ENCODE measurements at regions not wholly inside any gene's neighbourhood (a gene's known extent, or its start where the extent isn't known, plus 50 kb on each side); places are given as distances from the start of the nearest gene placed in this dataset.

DNA sequence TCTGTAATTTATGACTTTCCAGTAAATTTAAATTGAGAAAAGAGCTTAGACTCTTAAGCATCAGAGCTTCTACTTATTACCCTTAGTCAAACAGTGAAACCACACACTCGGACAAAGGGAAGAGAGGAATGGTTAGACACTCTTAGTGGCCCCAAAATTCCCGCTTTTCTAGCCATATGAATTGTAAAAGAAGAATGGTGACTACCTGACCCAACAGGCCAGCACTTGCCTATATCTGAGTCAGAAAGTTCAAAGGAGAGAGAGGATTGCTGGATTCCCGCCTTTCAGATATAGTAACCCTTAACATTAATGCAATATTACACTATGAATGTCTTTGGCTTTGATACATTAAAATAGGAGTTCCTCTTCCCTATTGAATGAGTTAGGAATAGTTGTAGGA is 317.3 kb downstream of the PCDH17 start:
- no peak for TF ChIP-seq GATA3 (IDR thresholded peaks at IDR 0.05; ENCODE audit: low read depth, low read length)
- no peak for TF ChIP-seq GATA2 (IDR thresholded peaks at IDR 0.05; ENCODE audit: low read depth, low read length)

DNA sequence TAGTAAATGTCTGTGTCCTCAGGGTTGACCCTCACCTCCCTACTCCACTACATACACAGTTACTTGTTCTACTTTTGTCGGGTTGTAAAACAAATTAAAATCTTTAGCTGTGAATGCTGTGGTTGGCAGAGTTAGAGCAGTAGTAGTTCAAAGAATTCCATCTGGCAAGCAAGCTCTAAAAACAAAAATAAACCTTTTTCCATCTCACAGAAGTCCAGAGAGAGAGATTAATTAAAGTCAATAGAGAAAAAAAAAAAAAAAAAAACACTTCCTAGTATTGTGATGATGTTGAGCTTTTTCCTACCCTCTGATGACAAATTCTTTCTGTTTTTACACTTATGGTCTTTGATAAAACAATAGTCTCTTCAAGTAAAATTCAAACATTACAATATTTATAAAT is 338.4 kb downstream of the PCDH17 start:
- TF ChIP-seq GATA2 (IDR thresholded peaks at IDR 0.05; ENCODE audit: low read depth, low read length) (no peak), GATA3 (IDR thresholded peaks at IDR 0.05; ENCODE audit: low read depth, low read length) (no peak)

GRCh38 chr13:57970404-57970803 is 338.9 kb downstream of the PCDH17 start:
- no peak for TF ChIP-seq GATA3 (IDR thresholded peaks at IDR 0.05; ENCODE audit: low read depth, low read length)
- TF ChIP-seq GATA2 (IDR thresholded peaks at IDR 0.05; ENCODE audit: low read depth, low read length): no peak

- no peak for TF ChIP-seq GATA3 (IDR thresholded peaks at IDR 0.05; ENCODE audit: low read depth, low read length)
- TF ChIP-seq GATA2 (IDR thresholded peaks at IDR 0.05; ENCODE audit: low read depth, low read length): no peak
These were observed 351.2 kb downstream of the PCDH17 start for GRCh38 chr13:57982782-57983181.

DNA sequence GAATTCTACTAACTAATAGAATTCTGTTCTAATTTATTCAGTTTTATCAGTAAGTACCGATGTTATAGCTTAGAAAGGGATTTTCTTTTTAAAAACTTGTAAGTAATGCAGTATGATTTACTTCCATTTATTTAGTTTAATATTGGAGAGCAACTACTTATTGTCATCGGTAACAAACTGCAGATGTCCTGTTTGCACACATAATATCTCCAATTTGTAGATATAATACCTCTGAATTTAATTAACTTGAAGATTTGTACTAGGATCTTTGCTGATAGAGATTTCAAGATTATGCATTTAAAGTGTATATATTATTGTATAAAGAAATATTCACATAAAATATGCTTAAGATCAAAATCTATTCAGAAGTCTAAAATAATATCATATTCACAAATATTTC is 356.7 kb downstream of the PCDH17 start:
- TF ChIP-seq GATA2 (IDR thresholded peaks at IDR 0.05; ENCODE audit: low read depth, low read length): no peak
- TF ChIP-seq GATA3 (IDR thresholded peaks at IDR 0.05; ENCODE audit: low read depth, low read length): no peak

DNA sequence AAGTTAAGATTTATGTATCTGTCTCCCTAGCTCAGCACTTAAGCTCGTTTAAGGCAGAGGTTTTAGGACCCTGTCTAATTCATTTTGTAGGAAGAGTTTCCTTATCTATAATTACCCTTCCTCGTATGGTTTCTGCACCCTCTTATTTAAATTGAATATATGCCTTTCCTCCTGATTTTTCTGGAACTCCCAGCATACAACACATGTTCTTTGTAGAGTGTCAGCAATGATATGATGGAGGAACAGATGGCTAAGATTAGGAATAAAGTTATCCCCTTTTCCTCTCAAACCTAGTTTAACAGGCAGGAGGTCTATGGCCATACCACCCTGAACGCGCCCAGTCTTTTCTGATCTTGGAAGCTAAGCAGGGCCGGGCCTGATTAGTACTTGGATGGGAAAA is 359.5 kb downstream of the PCDH17 start:
- TF ChIP-seq GATA2 (IDR thresholded peaks at IDR 0.05; ENCODE audit: low read depth, low read length) (peak; percentile 48; the same call in 1 of the 2 replicates), GATA3 (IDR thresholded peaks at IDR 0.05; ENCODE audit: low read depth, low read length) (no peak)

GRCh38 chr13:57992416-57992815 is 360.9 kb downstream of the PCDH17 start:
- TF ChIP-seq GATA2 (IDR thresholded peaks at IDR 0.05; ENCODE audit: low read depth, low read length) (no peak), GATA3 (IDR thresholded peaks at IDR 0.05; ENCODE audit: low read depth, low read length) (no peak)

GRCh38 chr13:57996717-57997116 is 365.2 kb downstream of the PCDH17 start:
- TF ChIP-seq GATA3 (IDR thresholded peaks at IDR 0.05; ENCODE audit: low read depth, low read length): no peak
- no peak for TF ChIP-seq GATA2 (IDR thresholded peaks at IDR 0.05; ENCODE audit: low read depth, low read length)

DNA sequence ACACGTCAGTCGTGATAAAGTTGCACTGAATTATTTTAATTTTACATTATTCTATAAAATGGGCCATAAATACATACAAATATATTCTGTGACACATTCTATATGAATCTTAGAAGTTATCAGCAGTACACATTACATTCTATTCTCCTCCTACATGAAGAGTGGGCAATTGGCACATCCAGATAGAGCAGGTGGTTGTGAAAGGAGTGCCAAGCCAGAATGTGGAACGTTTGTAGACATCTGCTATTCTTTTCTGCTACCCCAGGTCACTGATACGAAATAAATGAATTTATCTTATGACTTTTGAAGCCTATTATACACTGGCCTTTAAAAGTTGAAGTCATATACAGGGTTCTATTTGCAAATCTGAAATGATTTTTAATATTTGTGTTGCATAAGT is 373.2 kb downstream of the PCDH17 start:
- no peak for TF ChIP-seq GATA3 (IDR thresholded peaks at IDR 0.05; ENCODE audit: low read depth, low read length)
- no peak for TF ChIP-seq GATA2 (IDR thresholded peaks at IDR 0.05; ENCODE audit: low read depth, low read length)

GRCh38 chr13:58018020-58018419 is 386.5 kb downstream of the PCDH17 start:
- TF ChIP-seq GATA3 (IDR thresholded peaks at IDR 0.05; ENCODE audit: low read depth, low read length): no peak
- no peak for TF ChIP-seq GATA2 (IDR thresholded peaks at IDR 0.05; ENCODE audit: low read depth, low read length)

GRCh38 chr13:58018865-58019264 is 387.3 kb downstream of the PCDH17 start:
- TF ChIP-seq GATA3 (IDR thresholded peaks at IDR 0.05; ENCODE audit: low read depth, low read length) (no peak), GATA2 (IDR thresholded peaks at IDR 0.05; ENCODE audit: low read depth, low read length) (no peak)

DNA sequence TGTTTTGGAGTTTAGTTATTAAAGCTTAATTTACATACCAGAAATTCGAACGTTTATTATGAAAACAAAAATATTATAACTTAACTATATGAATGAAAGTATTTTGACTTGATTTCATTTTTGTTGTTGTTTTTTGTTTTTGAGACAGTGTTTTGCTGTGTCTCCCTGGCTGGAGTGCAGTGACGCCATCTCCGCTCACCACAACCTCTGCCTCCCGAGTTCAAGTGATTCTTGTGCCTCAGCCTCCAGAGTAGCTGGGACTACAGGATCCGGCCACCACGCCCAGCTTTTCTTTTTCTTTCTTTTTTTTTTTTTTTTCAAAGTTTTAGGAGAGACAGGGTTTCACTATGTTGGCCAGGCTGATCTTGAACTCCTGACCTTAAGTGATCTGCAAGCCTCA is 392.6 kb downstream of the PCDH17 start:
- no peak for TF ChIP-seq GATA2 (IDR thresholded peaks at IDR 0.05; ENCODE audit: low read depth, low read length)
- no peak for TF ChIP-seq GATA3 (IDR thresholded peaks at IDR 0.05; ENCODE audit: low read depth, low read length)

GRCh38 chr13:58025821-58026220 is 394.3 kb downstream of the PCDH17 start:
- TF ChIP-seq GATA3 (IDR thresholded peaks at IDR 0.05; ENCODE audit: low read depth, low read length) (no peak), GATA2 (IDR thresholded peaks at IDR 0.05; ENCODE audit: low read depth, low read length) (no peak)

DNA sequence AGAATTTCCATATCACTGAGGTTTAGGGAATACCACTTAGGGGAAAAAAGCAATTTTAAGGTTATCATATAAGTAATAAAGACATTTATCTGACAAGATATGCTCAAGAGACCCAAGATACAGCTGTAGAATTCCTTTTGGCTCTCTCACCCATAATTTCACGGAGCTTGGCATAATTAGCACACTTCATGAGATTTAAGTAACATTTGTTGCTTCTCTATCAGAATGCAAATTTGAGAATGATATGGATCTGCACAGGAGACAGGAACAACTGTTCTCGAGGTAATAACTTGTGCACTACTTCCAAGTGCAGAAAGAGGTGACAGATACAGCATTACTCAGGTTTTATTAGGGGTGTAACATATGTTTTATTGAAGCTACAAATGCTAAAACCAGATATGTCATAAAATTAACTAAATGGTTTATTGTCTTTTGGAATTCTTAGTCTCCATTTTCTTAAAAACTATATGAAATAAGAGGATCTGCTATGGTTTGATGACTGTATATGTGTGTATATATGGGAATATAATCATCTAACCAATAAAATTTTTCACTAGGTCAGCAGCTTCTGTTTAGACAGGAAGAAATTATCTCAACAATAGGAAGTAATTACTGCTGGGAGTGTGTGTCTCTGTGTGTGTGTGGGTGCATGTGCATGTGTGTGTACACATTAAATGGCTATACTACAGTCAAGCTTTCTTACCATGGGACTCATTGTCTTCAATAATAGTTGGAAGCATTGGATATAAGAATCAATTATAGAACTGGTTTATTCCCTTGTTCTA is 401.3 kb downstream of the PCDH17 start:
- TF ChIP-seq GATA2 (IDR thresholded peaks at IDR 0.05; ENCODE audit: low read depth, low read length) (no peak), GATA3 (IDR thresholded peaks at IDR 0.05; ENCODE audit: low read depth, low read length) (no peak)

DNA sequence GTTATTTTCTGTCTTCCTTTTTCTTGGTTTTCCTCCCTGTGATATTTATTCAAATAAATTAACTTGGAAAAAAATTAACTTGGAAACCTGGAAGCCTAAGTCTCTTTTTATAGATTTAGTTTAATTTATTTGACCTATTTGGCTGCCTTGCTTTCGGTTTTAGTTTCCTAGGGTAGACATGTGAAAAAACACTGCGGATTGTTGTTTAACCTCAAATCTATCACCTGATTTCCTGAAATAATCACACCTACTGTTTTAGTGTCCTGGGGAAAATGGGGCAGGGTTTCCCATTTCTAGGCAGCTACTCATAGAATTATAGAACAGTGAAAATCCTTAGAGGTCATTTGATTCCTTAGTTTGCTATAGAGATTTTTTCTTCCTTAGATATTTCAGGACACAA is 412.4 kb downstream of the PCDH17 start:
- TF ChIP-seq GATA3 (IDR thresholded peaks at IDR 0.05; ENCODE audit: low read depth, low read length): no peak
- TF ChIP-seq GATA2 (IDR thresholded peaks at IDR 0.05; ENCODE audit: low read depth, low read length): no peak

Measured in SH-SY5Y (cell line).